ENCODE measurements at regions not wholly inside any gene's neighbourhood (a gene's known extent, or its start where the extent isn't known, plus 50 kb on each side); places are given as distances from the start of the nearest gene placed in this dataset.

GRCh38 chr7:32809871-32810270, 81.7 kb downstream of the KBTBD2 start:
- TF ChIP-seq CTCF (IDR thresholded peaks at IDR 0.05; ENCODE audit: insufficient read depth, low read length) (no peak), SPI1 (IDR thresholded peaks at IDR 0.05; ENCODE audit: borderline replicate concordance, low read depth) (no peak), POLR2AphosphoS5 (IDR thresholded peaks at IDR 0.05; ENCODE audit: low read depth) (no peak), GABPA (IDR thresholded peaks at IDR 0.05; ENCODE audit: low read depth) (no peak)
- TF ChIP-seq, protein P1, sequence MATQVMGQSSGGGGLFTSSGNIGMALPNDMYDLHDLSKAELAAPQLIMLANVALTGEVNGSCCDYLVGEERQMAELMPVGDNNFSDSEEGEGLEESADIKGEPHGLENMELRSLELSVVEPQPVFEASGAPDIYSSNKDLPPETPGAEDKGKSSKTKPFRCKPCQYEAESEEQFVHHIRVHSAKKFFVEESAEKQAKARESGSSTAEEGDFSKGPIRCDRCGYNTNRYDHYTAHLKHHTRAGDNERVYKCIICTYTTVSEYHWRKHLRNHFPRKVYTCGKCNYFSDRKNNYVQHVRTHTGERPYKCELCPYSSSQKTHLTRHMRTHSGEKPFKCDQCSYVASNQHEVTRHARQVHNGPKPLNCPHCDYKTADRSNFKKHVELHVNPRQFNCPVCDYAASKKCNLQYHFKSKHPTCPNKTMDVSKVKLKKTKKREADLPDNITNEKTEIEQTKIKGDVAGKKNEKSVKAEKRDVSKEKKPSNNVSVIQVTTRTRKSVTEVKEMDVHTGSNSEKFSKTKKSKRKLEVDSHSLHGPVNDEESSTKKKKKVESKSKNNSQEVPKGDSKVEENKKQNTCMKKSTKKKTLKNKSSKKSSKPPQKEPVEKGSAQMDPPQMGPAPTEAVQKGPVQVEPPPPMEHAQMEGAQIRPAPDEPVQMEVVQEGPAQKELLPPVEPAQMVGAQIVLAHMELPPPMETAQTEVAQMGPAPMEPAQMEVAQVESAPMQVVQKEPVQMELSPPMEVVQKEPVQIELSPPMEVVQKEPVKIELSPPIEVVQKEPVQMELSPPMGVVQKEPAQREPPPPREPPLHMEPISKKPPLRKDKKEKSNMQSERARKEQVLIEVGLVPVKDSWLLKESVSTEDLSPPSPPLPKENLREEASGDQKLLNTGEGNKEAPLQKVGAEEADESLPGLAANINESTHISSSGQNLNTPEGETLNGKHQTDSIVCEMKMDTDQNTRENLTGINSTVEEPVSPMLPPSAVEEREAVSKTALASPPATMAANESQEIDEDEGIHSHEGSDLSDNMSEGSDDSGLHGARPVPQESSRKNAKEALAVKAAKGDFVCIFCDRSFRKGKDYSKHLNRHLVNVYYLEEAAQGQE (IDR thresholded peaks at IDR 0.05; ENCODE audit: insufficient replicate concordance, low read depth), result no peak

Data from HL-60 (cell line).